Heart left ventricle (tissue), 13 donors: ENCODE measurements at regions not wholly inside any gene's neighbourhood (a gene's known extent, or its start where the extent isn't known, plus 50 kb on each side); places are given as distances from the start of the nearest gene placed in this dataset.

Experiments used
- CTCF ChIP-seq, 12 donors: fragments of 200-600 bp; sonication (generic) in 4 of 12; IDR thresholded peaks; one replicate each; pipeline versions ENCODE4 v1.5.0 to v1.8.0; 2018 to 2022; ENCODE audit warnings: antibody characterized with exemption in 12 of 12, mild to moderate bottlenecking in 5 of 12
- POLR2A ChIP-seq, 2 donors: fragments of 450-650 bp; IDR thresholded peaks; one replicate each; pipeline ENCODE4 v1.6.1; 2017; ENCODE audit warnings: antibody characterized with exemption in 2 of 2, mild to moderate bottlenecking in 2 of 2, moderate library complexity in 2 of 2
- donor health status: ischemic (EF 13 %, LVEDD 7.1; RV severe dilation, severe dysfunction).
- donor health status: DM: no; HTN: yes; CAD: no.
- donor health status: DM: no; HTN: no; CAD: no.
- donor health status: ischemic (EF 25% LVEDD 6.9; RV normal size, moderate dysfunction).
- donor health status: ischemic (EF 25% LVEDD 5.7; RV mildly dilated, moderate dysfunction).
- donor health status: ischemic (EF 35%, LVEDD 5.7; RV mildly dilated, moderate dysfunction).
- donor health status: nonischemic (EF 11% LVEDD 7.7; RV severe dilation, severe dysfunction).
- donor health status: DM: yes; HTN: yes; CAD: no.
- donor health status: PGD.
- donor health status: ischemic (EF 29% LVEDD 5.4; RV normal size, mild dysfunction).
- donor health status: nonischemic (EF 23%, LVEDD 6.1; RV moderate dilation, normal function).

- TF ChIP-seq CTCF (IDR thresholded peaks at IDR 0.05) (no peak), POLR2A (IDR thresholded peaks at IDR 0.05) (no peak)
Measured at GRCh38 chr9:78406146-78406545, 109.2 kb downstream of the PSAT1 start.
